GM12878 (cell line): ENCODE measurements at regions not wholly inside any gene's neighbourhood (a gene's known extent, or its start where the extent isn't known, plus 50 kb on each side); places are given as distances from the start of the nearest gene placed in this dataset.

Experiments used
- ATAC-seq: fragments of 200-7000 bp; cut with Tn5 transposase; 3 replicates; pipeline ENCODE4 v1.9.1; 2020; ENCODE audit warnings: mild to moderate bottlenecking, moderate library complexity
- BruUV-seq: library from RNA; stranded (reverse); fragments of 400-500 nt; replicated peaks from 2 replicates; lab custom pipeline; 2021; lab: Mats Ljungman, UMichigan
- CTCF ChIA-PET: fragments of 300-600 bp; sonication (Branson Sonifier 250); formaldehyde crosslinking; extraction: SDS; loops from one replicate; lab custom pipeline; 2021; ENCODE audit warnings: inconsistent platforms; lab: Yijun Ruan, JAX
- POLR2A ChIA-PET: fragments of 350-600 bp; formaldehyde crosslinking; extraction: SDS; loops from one replicate; lab custom pipeline; 2021; ENCODE audit warnings: inconsistent platforms; lab: Charles Lee
- RAD21 ChIA-PET: fragments of 300-600 bp; sonication (Branson Sonifier 250); formaldehyde crosslinking; loops from one replicate; lab custom pipeline; 2023; ENCODE audit warnings: antibody characterized with exemption; ENCODE audit not compliant: unreplicated experiment; lab: Charles Lee
- SMC1A ChIA-PET: fragments of 300-600 bp; sonication (Branson Sonifier 250); formaldehyde crosslinking; loops from one replicate; lab custom pipeline; 2023; ENCODE audit not compliant: unreplicated experiment, uncharacterized antibody; lab: Charles Lee
- DNase-seq: peaks from one replicate; pipeline ENCODE4 v3.0.0-alpha.2; 2011; ENCODE audit warnings: low read depth, low spot score
- FAIRE-seq: peaks from 3 replicates; lab custom pipeline; 2011; peaks lifted over from hg19 to GRCh38; lab: Jason Lieb, UNC
- H2AFZ ChIP-seq: 2 replicates; pipeline ENCODE4 v1.6.0; 2011; ENCODE audit warnings: low read depth, low read length, control low read depth; ENCODE audit not compliant: control insufficient read depth
- H3K27ac ChIP-seq: 2 replicates; pipeline ENCODE4 v1.5.1; 2011; ENCODE audit warnings: control low read depth; ENCODE audit not compliant: control insufficient read depth, insufficient read depth
- H3K27me3 ChIP-seq, 2 experiments: replicated peaks in 1 of 2; 2 replicates each; pipeline versions ENCODE4 v1.6.0 to v1.6.1; 2011; ENCODE audit warnings: low read length in 1 of 2; ENCODE audit not compliant: control insufficient read depth in 2 of 2, insufficient read depth in 2 of 2
- H3K36me3 ChIP-seq, 2 experiments: 2 replicates each; pipeline ENCODE4 v1.5.1; 2011; ENCODE audit warnings: low read length in 1 of 2; ENCODE audit not compliant: control insufficient read depth in 2 of 2, insufficient read depth in 2 of 2
- H3K4me1 ChIP-seq: 2 replicates; pipeline ENCODE4 v1.6.1; 2011; ENCODE audit warnings: mild to moderate bottlenecking, low read length, moderate library complexity, mixed read lengths; ENCODE audit not compliant: control insufficient read depth, insufficient read depth
- H3K4me2 ChIP-seq: 2 replicates; pipeline ENCODE4 v1.6.0; 2011; ENCODE audit warnings: control low read depth; ENCODE audit not compliant: control insufficient read depth, insufficient read depth
- H3K4me3 ChIP-seq: fragments of 200-600 bp; sonication (generic); 2 replicates; pipeline ENCODE4 v1.5.1; 2016
- H3K79me2 ChIP-seq: 2 replicates; pipeline ENCODE4 v1.6.0; 2011; ENCODE audit warnings: low read length; ENCODE audit not compliant: control insufficient read depth, insufficient read depth
- H3K9ac ChIP-seq: 2 replicates; pipeline ENCODE4 v1.8.0; 2011; ENCODE audit warnings: low read length, control low read depth, mixed read lengths; ENCODE audit not compliant: control insufficient read depth, insufficient read depth
- H3K9me3 ChIP-seq: replicated peaks from 3 replicates; pipeline ENCODE4 v1.5.1; 2011; ENCODE audit warnings: mild to moderate bottlenecking, low read length; ENCODE audit not compliant: control insufficient read depth, insufficient read depth
- H4K20me1 ChIP-seq: 2 replicates; pipeline ENCODE4 v1.6.0; 2011; ENCODE audit not compliant: control insufficient read depth, insufficient read depth
- BCL3 ChIP-seq: IDR thresholded peaks from 2 replicates; pipeline ENCODE4 v1.6.1; 2011; ENCODE audit warnings: borderline replicate concordance, low read depth, mild to moderate bottlenecking, moderate library complexity, low read length; ENCODE audit not compliant: insufficient read depth, poor library complexity, severe bottlenecking
- CBX5 ChIP-seq: sonication (generic); IDR thresholded peaks from 2 replicates; pipeline ENCODE4 v1.6.1; 2016; ENCODE audit warnings: low read depth, moderate library complexity, mild to moderate bottlenecking, inconsistent platforms
- CTCF ChIP-seq, 3 experiments: IDR thresholded peaks in 2 of 3; conservative IDR thresholded peaks in 1 of 3; 2 replicates each; pipeline ENCODE4 v1.5.1; 2011; ENCODE audit warnings: low read depth in 3 of 3, low read length in 3 of 3, mild to moderate bottlenecking in 3 of 3, control low read depth in 2 of 3, moderate library complexity in 2 of 3, inconsistent platforms in 1 of 3, mixed read lengths in 1 of 3; ENCODE audit not compliant: control insufficient read depth in 2 of 3, insufficient read depth in 1 of 3; ENCODE audit errors: extremely low read depth in 1 of 3
- ELK1 ChIP-seq: IDR thresholded peaks from 2 replicates; pipeline ENCODE4 v1.6.1; 2012; ENCODE audit warnings: low read depth, low read length, improper control_type of control experiment
- ESRRA ChIP-seq: IDR thresholded peaks from 2 replicates; pipeline ENCODE4 v1.6.1; 2012; ENCODE audit warnings: mild to moderate bottlenecking, low read length, improper control_type of control experiment
- HDGF ChIP-seq: fragments of 450-650 bp; IDR thresholded peaks from 2 replicates; pipeline ENCODE4 v1.6.1; 2016; ENCODE audit warnings: antibody characterized with exemption
- IKZF2 ChIP-seq, 2 experiments: fragments of 450-650 bp; IDR thresholded peaks; 2 replicates each; pipeline ENCODE4 v1.6.1; 2017; ENCODE audit warnings: mild to moderate bottlenecking in 2 of 2, moderate library complexity in 2 of 2
- IRF3 ChIP-seq: fragments of 450-650 bp; IDR thresholded peaks from 2 replicates; pipeline ENCODE4 v1.6.1; 2014; ENCODE audit warnings: mild to moderate bottlenecking
- MEF2A ChIP-seq: IDR thresholded peaks from 2 replicates; pipeline ENCODE4 v1.6.1; 2011; ENCODE audit warnings: low read depth, mild to moderate bottlenecking, low read length, moderate library complexity; ENCODE audit not compliant: insufficient read depth
- NBN ChIP-seq: fragments of 450-650 bp; IDR thresholded peaks from 2 replicates; pipeline ENCODE4 v1.6.1; 2016
- NRF1 ChIP-seq: conservative IDR thresholded peaks from 2 replicates; pipeline ENCODE4 v1.6.1; 2011; ENCODE audit warnings: mild to moderate bottlenecking, low read depth, low read length, improper control_type of control experiment
- SMC3 ChIP-seq: IDR thresholded peaks from 2 replicates; pipeline ENCODE4 v1.6.1; 2011; ENCODE audit warnings: low read length, improper control_type of control experiment, borderline replicate concordance
- STAT1 ChIP-seq: fragments of 450-650 bp; conservative IDR thresholded peaks from 2 replicates; pipeline ENCODE4 v1.6.1; 2014; ENCODE audit warnings: antibody characterized with exemption, mild to moderate bottlenecking
- ZBTB40 ChIP-seq: fragments of 450-650 bp; IDR thresholded peaks from 2 replicates; pipeline ENCODE4 v1.6.1; 2016; ENCODE audit warnings: mild to moderate bottlenecking, moderate library complexity, borderline replicate concordance
- ZZZ3 ChIP-seq: IDR thresholded peaks from 2 replicates; pipeline ENCODE4 v1.6.1; 2011; ENCODE audit warnings: low read depth; ENCODE audit not compliant: control insufficient read depth, insufficient read length
- WGBS: methylation state at CpG from one replicate; pipeline ENCODE4 v1.1.6; 2016; ENCODE audit warnings: low lambda C conversion rate; ENCODE audit not compliant: insufficient replicate concordance, insufficient coverage; ENCODE audit errors: missing lambda C conversion rate; 5-methylcytosine and 5-hydroxymethylcytosine counted together
- in situ Hi-C: fragments of 300-500 bp; cut with MboI; formaldehyde crosslinking; loops from 9 replicates; pipeline ENCODE4 v1.14.3; 2018; ENCODE audit warnings: mixed read lengths
- intact Hi-C: fragments of 100-400 bp; cut with micrococcal nuclease; formaldehyde crosslinking; loops from one replicate; pipeline ENCODE4 v1.14.2; 2022; ENCODE audit not compliant: unreplicated experiment

- RAD21 ChIA-PET = interaction anchor here (0.6 to 0.8 kb wide), 2 partner anchors 591 to 726 kb away, joined by 3 read pairs; no protein-coding TSS in a partner anchor
- no peak for TF ChIP-seq ZZZ3
- no peak for TF ChIP-seq STAT1
- TF ChIP-seq SMC3 = no peak
- TF ChIP-seq ESRRA = no peak
- TF ChIP-seq NRF1 = no peak
- no peak for TF ChIP-seq MEF2A
- no peak for TF ChIP-seq IKZF2 (IDR thresholded peaks at IDR 0.05)
- no peak for TF ChIP-seq NBN
- no peak for TF ChIP-seq CBX5
- TF ChIP-seq BCL3 = no peak
- no peak for TF ChIP-seq IRF3
- no peak for TF ChIP-seq ELK1
- no peak for TF ChIP-seq CTCF (IDR thresholded peaks at IDR 0.05 in 2 of 3, conservative IDR thresholded peaks at IDR 0.05 in 1 of 3; ENCODE audit: control insufficient read depth in 2 of 3, extremely low read depth in 1 of 3, insufficient read depth in 1 of 3, low read depth in 3 of 3, low read length in 3 of 3)
- no peak for TF ChIP-seq ZBTB40
- TF ChIP-seq HDGF = no peak
Measured at GRCh38 chr10:63757067-63757466, 235.9 kb downstream of the REEP3 start.

More at GRCh38 chr10:63757067-63757466, 235.9 kb downstream of the REEP3 start:
- H3K27ac ChIP-seq = no peak overlapping the region
- no peaks in the 10 kb centered on the region for H3K27me3 ChIP-seq
- no peaks in the 10 kb centered on the region for H3K4me1 ChIP-seq
- BruUV-seq = no TSS peak
- in situ Hi-C loops = no loop called here
- H3K36me3 ChIP-seq = no peaks in the 10 kb centered on the region
- H4K20me1 ChIP-seq = no peaks in the 10 kb centered on the region
- no peak for FAIRE-seq
- 41% methylated on average over 2 of the region's 2 CpGs for WGBS
- ATAC-seq = no peak
- H3K4me2 ChIP-seq = no peak overlapping the region
- intact Hi-C loops = no loop called here
- ChIA-PET SMC1A (interaction anchor here (0.7 to 1.2 kb wide), 2 partner anchors 11 to 37 kb away, joined by 3 read pairs; no protein-coding TSS in a partner anchor), CTCF (no interaction called here), POLR2A (no interaction called here)
- H3K9ac ChIP-seq = no peak overlapping the region
- no peak overlapping the region for H3K4me3 ChIP-seq
- no peaks in the 10 kb centered on the region for H3K9me3 ChIP-seq
- no peak overlapping the region for H2AFZ ChIP-seq
- H3K79me2 ChIP-seq = no peaks in the 10 kb centered on the region
- no peak for DNase-seq
